ENCODE measurements at regions not wholly inside any gene's neighbourhood (a gene's known extent, or its start where the extent isn't known, plus 50 kb on each side); places are given as distances from the start of the nearest gene placed in this dataset.

- no peak overlapping the region for H3K4me3 ChIP-seq
- H3K27ac ChIP-seq = no peak overlapping the region
- no peak for TF ChIP-seq POLR2A (IDR thresholded peaks at IDR 0.05)
- no peak for TF ChIP-seq CTCF (IDR thresholded peaks at IDR 0.05)
- no peaks in the 10 kb centered on the region for H3K27me3 ChIP-seq
- no peaks in the 10 kb centered on the region for H3K36me3 ChIP-seq (ENCODE audit: low read depth, missing control alignments)
- intact Hi-C loops (cut with DNase I; ENCODE audit: low total_unique reads) = no loop called here
- no peak for DNase-seq
- H3K4me1 ChIP-seq = no peaks in the 10 kb centered on the region
- 100% methylated on average over 1 of the region's 1 CpG for WGBS, 2 donors
- no peaks in the 10 kb centered on the region for H3K9me3 ChIP-seq
Observed at GRCh38 chr2:187996630-187997029, 295.0 kb upstream of the GULP1 start.

- Histone ChIP-seq H3K9me3 (no peaks in the 10 kb centered on the region), H3K36me3 (ENCODE audit: low read depth, missing control alignments) (no peaks in the 10 kb centered on the region), H3K27me3 (no peaks in the 10 kb centered on the region), H3K4me3 (no peak overlapping the region), H3K27ac (no peak overlapping the region), H3K4me1 (no peaks in the 10 kb centered on the region)
- TF ChIP-seq CTCF (IDR thresholded peaks at IDR 0.05) (no peak), POLR2A (IDR thresholded peaks at IDR 0.05) (no peak)
- no peak for DNase-seq
- 37 to 38% methylated on average over 2 of the region's 2 CpGs for WGBS, 2 donors
- intact Hi-C loops (cut with DNase I; ENCODE audit: low total_unique reads) = no loop called here
Observed at GRCh38 chr2:188000189-188000588, 291.5 kb upstream of the GULP1 start.

GRCh38 chr2:188003800-188004199 lies 287.9 kb upstream of the GULP1 start:
- no peak overlapping the region for H3K27ac ChIP-seq
- no peaks in the 10 kb centered on the region for H3K27me3 ChIP-seq
- no peaks in the 10 kb centered on the region for H3K9me3 ChIP-seq
- no peaks in the 10 kb centered on the region for H3K36me3 ChIP-seq (ENCODE audit: low read depth, missing control alignments)
- no peak for TF ChIP-seq POLR2A (IDR thresholded peaks at IDR 0.05)
- no peak for TF ChIP-seq CTCF (IDR thresholded peaks at IDR 0.05)
- no peak for DNase-seq
- H3K4me3 ChIP-seq = no peak overlapping the region
- no peaks in the 10 kb centered on the region for H3K4me1 ChIP-seq
- 48 to 50% methylated on average over 2 of the region's 2 CpGs for WGBS, 2 donors
- intact Hi-C loops (cut with DNase I; ENCODE audit: low total_unique reads) = no loop called here

GRCh38 chr2:188013767-188014166 lies 277.9 kb upstream of the GULP1 start:
- TF ChIP-seq CTCF (IDR thresholded peaks at IDR 0.05) (no peak), POLR2A (IDR thresholded peaks at IDR 0.05) (no peak)
- no peak overlapping the region for H3K4me3 ChIP-seq
- H3K27me3 ChIP-seq = no peaks in the 10 kb centered on the region
- intact Hi-C loops (cut with DNase I; ENCODE audit: low total_unique reads) = no loop called here
- no peaks in the 10 kb centered on the region for H3K36me3 ChIP-seq (ENCODE audit: low read depth, missing control alignments)
- no peaks in the 10 kb centered on the region for H3K4me1 ChIP-seq
- no peak overlapping the region for H3K27ac ChIP-seq
- no peaks in the 10 kb centered on the region for H3K9me3 ChIP-seq
- DNase-seq = no peak

GRCh38 chr2:188016917-188017316 lies 274.8 kb upstream of the GULP1 start:
- DNase-seq = no peak
- intact Hi-C loops (cut with DNase I; ENCODE audit: low total_unique reads) = no loop called here

More at GRCh38 chr2:188016917-188017316, 274.8 kb upstream of the GULP1 start:
- no peaks in the 10 kb centered on the region for H3K27me3 ChIP-seq
- no peak overlapping the region for H3K27ac ChIP-seq
- H3K4me1 ChIP-seq = no peaks in the 10 kb centered on the region
- TF ChIP-seq CTCF (IDR thresholded peaks at IDR 0.05) = no peak
- no peak for TF ChIP-seq POLR2A (IDR thresholded peaks at IDR 0.05)
- no peaks in the 10 kb centered on the region for H3K36me3 ChIP-seq (ENCODE audit: low read depth, missing control alignments)
- H3K9me3 ChIP-seq = no peaks in the 10 kb centered on the region
- H3K4me3 ChIP-seq = no peak overlapping the region
- 85 to 87% methylated on average over 3 of the region's 3 CpGs for WGBS, 2 donors

Data from testis (tissue), 2 donors.